Activated T-cell treated with anti-CD3 and anti-CD28 coated beads for 24 hours (primary cell): ENCODE measurements at regions not wholly inside any gene's neighbourhood (a gene's known extent, or its start where the extent isn't known, plus 50 kb on each side); places are given as distances from the start of the nearest gene placed in this dataset.
A peak's percentile ranks its signal among the peaks of the same experiment; 100 is the strongest.
"Not testable (repeated sequence)": the region's sequence is repeated elsewhere in the genome, so short reads cannot be mapped to it uniquely, and the experiment has no call there.

Experiments used
- DNase-seq: peaks from one replicate; pipeline ENCODE4 v3.0.0-alpha.2; 2020; ENCODE audit warnings: low read depth

GRCh38 chr11:71098776-71099175, 153.6 kb downstream of the SHANK2 start:
- no peak for DNase-seq

- no peak for DNase-seq
Observed at GRCh38 chr11:71097506-71098240, 154.7 kb downstream of the SHANK2 start.

- no peak for DNase-seq
Observed at GRCh38 chr11:71096751-71097388, 155.5 kb downstream of the SHANK2 start.

- no peak for DNase-seq
Observed at GRCh38 chr11:71095294-71095850, 157.0 kb downstream of the SHANK2 start.

GRCh38 chr11:71094296-71095077, 157.9 kb downstream of the SHANK2 start:
- no peak for DNase-seq

GRCh38 chr11:71093783-71094182, 158.6 kb downstream of the SHANK2 start:
- no peak for DNase-seq

GRCh38 chr11:71091506-71092265, 160.7 kb downstream of the SHANK2 start:
- DNase-seq, result no peak

GRCh38 chr11:71089571-71089970, 162.8 kb downstream of the SHANK2 start:
- no peak for DNase-seq

GRCh38 chr11:71088314-71089215, 163.8 kb downstream of the SHANK2 start:
- DNase-seq, result not testable (repeated sequence)

- DNase-seq, result no peak
Observed at GRCh38 chr11:71086687-71087258, 165.6 kb downstream of the SHANK2 start.

GRCh38 chr11:71084306-71085012, 167.9 kb downstream of the SHANK2 start:
- no peak for DNase-seq

- DNase-seq, result no peak
Observed at GRCh38 chr11:71083105-71083504, 169.3 kb downstream of the SHANK2 start.

- no peak for DNase-seq
Observed at GRCh38 chr11:71082454-71082853, 169.9 kb downstream of the SHANK2 start.

- DNase-seq, result no peak
Observed at GRCh38 chr11:71081704-71082230, 170.6 kb downstream of the SHANK2 start.

- DNase-seq, result peak; percentile 43
Observed at GRCh38 chr11:71080239-71081097, 171.9 kb downstream of the SHANK2 start.

- no peak for DNase-seq
Observed at GRCh38 chr11:71079795-71080194, 172.6 kb downstream of the SHANK2 start.

GRCh38 chr11:71078482-71078881, 173.9 kb downstream of the SHANK2 start:
- no peak for DNase-seq

- DNase-seq, result no peak
Observed at GRCh38 chr11:71076525-71077304, 175.7 kb downstream of the SHANK2 start.
